ENCODE measurements at regions not wholly inside any gene's neighbourhood (a gene's known extent, or its start where the extent isn't known, plus 50 kb on each side); places are given as distances from the start of the nearest gene placed in this dataset.

GRCh38 chr9:113798062-113799030 is 77.8 kb upstream of the ZNF618 start:
- H3K9me3 ChIP-seq (ENCODE audit: control insufficient read depth, insufficient read depth, low read length) = no peaks in the 10 kb centered on the region
- ChIA-PET CTCF (no interaction called here), POLR2A (ENCODE audit: unreplicated experiment) (no interaction called here)
- no peak overlapping the region for H2AK9ac ChIP-seq (replicated peaks; ENCODE audit: low read depth, low read length, poor library complexity)
- no peak overlapping the region for H4K91ac ChIP-seq (ENCODE audit: insufficient read depth, low read depth, low read length)
- H3K4ac ChIP-seq (ENCODE audit: low read depth, low read length) = no peak overlapping the region
- H3K23ac ChIP-seq (ENCODE audit: low read depth, low read length) = no peak overlapping the region
- no TSS peak for BruUV-seq (replicated peaks)
- H2AFZ ChIP-seq (replicated peaks; ENCODE audit: low read length, poor library complexity) = peak overlapping the region; percentile 63
- no peak overlapping the region for H3K27ac ChIP-seq (ENCODE audit: insufficient read depth, low read length)
- ATAC-seq (ENCODE audit: low read depth) (peak; percentile 17; the same call in 1 of the 2 replicates), DNase-seq (peak; percentile 33)
- no peak overlapping the region for H3K4me2 ChIP-seq (ENCODE audit: low read depth, low read length)
- TF ChIP-seq FOS (IDR thresholded peaks at IDR 0.05; ENCODE audit: low read depth, low read length) = peak; percentile 67; the same call in 1 of the 2 replicates
- no peak for TF ChIP-seq MAFK (IDR thresholded peaks at IDR 0.05; ENCODE audit: low read depth, low read length)
- TF ChIP-seq ELK1 (IDR thresholded peaks at IDR 0.05; ENCODE audit: borderline replicate concordance, low read depth, low read length) = no peak
- no peak for TF ChIP-seq MAZ (IDR thresholded peaks at IDR 0.05; ENCODE audit: borderline replicate concordance, low read depth, low read length)
- no peak for TF ChIP-seq CEBPB (IDR thresholded peaks at IDR 0.05; ENCODE audit: low read depth, low read length)
- no peak for TF ChIP-seq POLR2A (IDR thresholded peaks at IDR 0.05; ENCODE audit: low read depth, low read length)
- no peak for TF ChIP-seq MXI1 (IDR thresholded peaks at IDR 0.05; ENCODE audit: borderline replicate concordance, low read depth, low read length)
- no peak for TF ChIP-seq RCOR1 (IDR thresholded peaks at IDR 0.05; ENCODE audit: insufficient replicate concordance, low read length)
- no peak for TF ChIP-seq CHD1 (IDR thresholded peaks at IDR 0.05; ENCODE audit: low read depth, low read length)
- intact Hi-C loops (cut with micrococcal nuclease) (no loop called here), in situ Hi-C loops (cut with MboI; ENCODE audit: low sequenced_read_pairs) (no loop called here), dilution Hi-C loops (cut with HindIII; ENCODE audit: low sequenced_read_pairs, unreplicated experiment) (no loop called here)
- peaks cover 43% of the 10 kb centered on the region for H3K27me3 ChIP-seq (ENCODE audit: control insufficient read depth, insufficient read depth, low read length)
- peaks cover 4% of the 10 kb centered on the region; the same call in 1 of the 2 replicates for H3K9me1 ChIP-seq (ENCODE audit: insufficient read depth, low read length)
- H2AK5ac ChIP-seq (ENCODE audit: low read depth, low read length) = no peak overlapping the region
- no peak overlapping the region for H2BK20ac ChIP-seq (ENCODE audit: low read depth, low read length)
- H2BK15ac ChIP-seq (ENCODE audit: low read depth, low read length) = no peak overlapping the region
- no peaks in the 10 kb centered on the region for H3K36me3 ChIP-seq (ENCODE audit: control insufficient read depth, insufficient read depth, low read length)
- no peak overlapping the region for H3K4me3 ChIP-seq (ENCODE audit: insufficient read depth, low read depth, low read length)
- WGBS, 2 experiments (ENCODE audit: extremely low coverage in 2 of 2, insufficient read length in 1 of 2) = 80% methylated on average over 3 of the region's 13 CpGs; no CpG with 5 or more reads in 1 of the 2 experiments
- no peaks in the 10 kb centered on the region for H4K20me1 ChIP-seq (ENCODE audit: insufficient read depth, low read length)
- no peak overlapping the region for H3K9ac ChIP-seq (ENCODE audit: low read depth, low read length)
- no peaks in the 10 kb centered on the region for H3K79me1 ChIP-seq (ENCODE audit: low read depth in 1 of 2, low read length in 2 of 2)
- no peak overlapping the region for H4K5ac ChIP-seq (ENCODE audit: low read depth, low read length)
- H3K18ac ChIP-seq (ENCODE audit: low read depth, low read length) = no peak overlapping the region
- no peak overlapping the region for H2BK120ac ChIP-seq (ENCODE audit: low read depth, low read length)
- H3K56ac ChIP-seq (ENCODE audit: extremely low read depth, insufficient read depth, low read length) = no peak overlapping the region
- H3K14ac ChIP-seq (replicated peaks; ENCODE audit: low read depth, low read length) = no peak overlapping the region
- H4K8ac ChIP-seq (ENCODE audit: low read depth in 2 of 2, low read length in 2 of 2) = no peak overlapping the region
- H3K4me1 ChIP-seq (ENCODE audit: control insufficient read depth, insufficient read depth, low read length) = no peaks in the 10 kb centered on the region; the same call in 1 of the 2 replicates
- no peak overlapping the region for H2BK5ac ChIP-seq (ENCODE audit: low read depth, low read length, poor library complexity, severe bottlenecking)

All from IMR-90 (cell line).